SK-N-MC (cell line): ENCODE measurements at regions not wholly inside any gene's neighbourhood (a gene's known extent, or its start where the extent isn't known, plus 50 kb on each side); places are given as distances from the start of the nearest gene placed in this dataset.

Source experiments
- EZH2 ChIP-seq: fragments of 200-600 bp; sonication (generic); IDR thresholded peaks from one replicate; pipeline ENCODE4 v1.6.1; 2017; ENCODE audit warnings: antibody characterized with exemption
- FOXP2 ChIP-seq: optimal IDR thresholded peaks from 2 replicates; pipeline ENCODE3; 2011; ENCODE audit warnings: mild to moderate bottlenecking, moderate library complexity; ENCODE audit not compliant: insufficient read depth; ENCODE audit errors: extremely low read length, control extremely low read depth
- POLR2AphosphoS5 ChIP-seq: IDR thresholded peaks from 2 replicates; pipeline ENCODE4 v1.6.1; 2012; ENCODE audit warnings: mild to moderate bottlenecking, low read depth, low read length, borderline replicate concordance

DNA sequence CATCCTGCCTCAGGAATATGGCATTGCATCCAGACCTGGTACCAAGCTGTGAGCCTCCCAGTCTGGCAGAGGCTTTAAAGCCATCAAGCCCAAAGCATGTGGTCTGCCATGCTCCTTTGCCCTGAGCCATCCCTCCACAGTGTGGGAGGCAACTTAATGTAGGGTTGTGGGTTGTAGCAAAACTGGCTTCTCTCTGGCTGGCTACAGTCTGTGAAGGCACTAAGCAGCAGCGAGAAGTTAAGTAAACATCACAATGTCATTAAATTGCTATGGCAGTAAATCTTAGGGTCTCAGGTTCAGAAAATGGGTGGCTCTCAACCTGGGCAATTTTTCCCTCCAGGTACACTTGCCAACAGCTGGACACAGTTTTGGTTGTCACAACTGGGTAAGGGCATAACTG lies 472.9 kb downstream of the PREX1 start:
- TF ChIP-seq POLR2AphosphoS5 (no peak), EZH2 (no peak), FOXP2 (no peak)
